ENCODE measurements at regions not wholly inside any gene's neighbourhood (a gene's known extent, or its start where the extent isn't known, plus 50 kb on each side); places are given as distances from the start of the nearest gene placed in this dataset.

DNA sequence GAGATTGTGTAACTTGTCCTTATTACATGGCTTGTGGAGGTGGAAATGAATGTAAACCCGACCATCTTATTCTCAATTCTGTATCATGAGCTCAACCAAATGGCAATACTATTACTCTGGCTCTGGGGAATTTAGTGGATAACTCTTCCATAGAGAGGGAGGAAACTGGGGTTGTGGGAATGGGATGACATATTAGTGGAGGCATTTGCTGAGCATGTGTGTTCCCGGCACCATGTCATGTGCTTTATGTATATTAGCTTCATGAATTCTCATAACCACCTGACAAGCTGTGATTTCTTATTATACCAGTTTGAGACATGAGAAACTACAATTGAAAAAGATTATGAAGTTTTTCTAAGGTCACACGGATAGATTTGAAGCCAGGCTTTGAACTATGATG is 112.8 kb upstream of the TMEFF2 start:
- Histone ChIP-seq H2BK5ac (ENCODE audit: low read depth, low read length, poor library complexity) (no peak overlapping the region), H3K23ac (ENCODE audit: low read length) (no peak overlapping the region), H3K4ac (ENCODE audit: low read depth, low read length) (no peak overlapping the region), H4K12ac (ENCODE audit: low read depth, low read length) (no peak overlapping the region), H3K36me3 (ENCODE audit: control insufficient read depth in 1 of 2, insufficient read depth in 2 of 2, low read length in 2 of 2) (no peaks in the 10 kb centered on the region), H3K4me2 (ENCODE audit: low read length) (no peak overlapping the region), H3K27me3 (ENCODE audit: insufficient read depth, low read length) (no peaks in the 10 kb centered on the region), H4K91ac (ENCODE audit: low read depth, low read length) (no peak overlapping the region), H2BK120ac (ENCODE audit: insufficient read depth, low read length, poor library complexity) (no peak overlapping the region), H3K4me1 (ENCODE audit: control insufficient read depth in 1 of 2, insufficient read depth in 2 of 2, low read length in 2 of 2) (no peaks in the 10 kb centered on the region), H3K79me1 (ENCODE audit: low read length) (no peaks in the 10 kb centered on the region), H3K9ac (ENCODE audit: low read length) (no peak overlapping the region), H3K14ac (ENCODE audit: low read length) (no peak overlapping the region), H4K8ac (ENCODE audit: low read depth, low read length) (no peak overlapping the region), H3K4me3 (ENCODE audit: low read depth, low read length) (no peak overlapping the region), H3K9me3 (ENCODE audit: insufficient read depth, low read depth, low read length) (no peaks in the 10 kb centered on the region), H2AK5ac (ENCODE audit: low read length) (no peak overlapping the region), H3K79me2 (ENCODE audit: control insufficient read depth, insufficient read depth, low read length, poor library complexity) (no peaks in the 10 kb centered on the region), H3K18ac (ENCODE audit: low read length) (no peak overlapping the region), H2BK12ac (ENCODE audit: low read length) (no peak overlapping the region), H2AFZ (ENCODE audit: insufficient read depth, low read length, poor library complexity) (no peak overlapping the region), H3K27ac (ENCODE audit: low read depth, low read length) (no peak overlapping the region)
- WGBS (ENCODE audit: extremely low coverage, insufficient coverage, insufficient read length), result no CpG with 5 or more reads among the region's 3 CpGs
- no peak for DNase-seq

DNA sequence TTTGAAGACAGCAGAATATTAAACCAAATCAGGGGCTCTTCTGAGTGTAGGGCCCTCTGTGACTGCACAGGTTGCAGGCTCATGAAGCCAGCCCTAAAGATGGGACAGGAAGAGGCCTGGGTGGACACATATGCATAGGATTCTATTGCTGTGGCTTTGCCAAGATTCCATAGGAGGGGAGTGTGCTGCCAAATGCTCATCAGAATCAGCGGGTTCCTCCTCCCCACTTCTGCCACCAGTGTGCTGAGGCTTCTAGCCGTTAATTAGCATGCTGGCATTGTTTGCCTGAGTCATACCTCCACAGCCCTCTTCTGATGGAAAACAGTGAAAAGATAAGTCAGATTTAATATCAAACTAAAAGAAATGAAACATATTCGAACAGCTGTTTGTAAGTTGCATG is 103.9 kb upstream of the TMEFF2 start:
- Histone ChIP-seq H3K36me3 (ENCODE audit: control insufficient read depth in 1 of 2, insufficient read depth in 2 of 2, low read length in 2 of 2) (no peaks in the 10 kb centered on the region), H3K23ac (ENCODE audit: low read length) (no peak overlapping the region), H4K8ac (ENCODE audit: low read depth, low read length) (no peak overlapping the region), H3K27ac (ENCODE audit: low read depth, low read length) (no peak overlapping the region), H2BK12ac (ENCODE audit: low read length) (no peak overlapping the region), H3K79me1 (ENCODE audit: low read length) (no peaks in the 10 kb centered on the region), H2AK5ac (ENCODE audit: low read length) (no peak overlapping the region), H4K91ac (ENCODE audit: low read depth, low read length) (no peak overlapping the region), H2BK120ac (ENCODE audit: insufficient read depth, low read length, poor library complexity) (no peak overlapping the region), H2AFZ (ENCODE audit: insufficient read depth, low read length, poor library complexity) (no peak overlapping the region), H4K12ac (ENCODE audit: low read depth, low read length) (no peak overlapping the region), H3K14ac (ENCODE audit: low read length) (no peak overlapping the region), H3K9ac (ENCODE audit: low read length) (no peak overlapping the region), H3K9me3 (ENCODE audit: insufficient read depth, low read depth, low read length) (no peaks in the 10 kb centered on the region), H3K79me2 (ENCODE audit: control insufficient read depth, insufficient read depth, low read length, poor library complexity) (no peaks in the 10 kb centered on the region), H3K4ac (ENCODE audit: low read depth, low read length) (no peak overlapping the region), H2BK5ac (ENCODE audit: low read depth, low read length, poor library complexity) (no peak overlapping the region), H3K18ac (ENCODE audit: low read length) (no peak overlapping the region), H3K4me2 (ENCODE audit: low read length) (no peak overlapping the region), H3K4me3 (ENCODE audit: low read depth, low read length) (no peak overlapping the region), H3K27me3 (ENCODE audit: insufficient read depth, low read length) (no peaks in the 10 kb centered on the region), H3K4me1 (ENCODE audit: control insufficient read depth in 1 of 2, insufficient read depth in 2 of 2, low read length in 2 of 2) (no peaks in the 10 kb centered on the region)
- WGBS (ENCODE audit: extremely low coverage, insufficient coverage, insufficient read length), result no CpG with 5 or more reads among the region's 3 CpGs
- DNase-seq, result no peak

DNA sequence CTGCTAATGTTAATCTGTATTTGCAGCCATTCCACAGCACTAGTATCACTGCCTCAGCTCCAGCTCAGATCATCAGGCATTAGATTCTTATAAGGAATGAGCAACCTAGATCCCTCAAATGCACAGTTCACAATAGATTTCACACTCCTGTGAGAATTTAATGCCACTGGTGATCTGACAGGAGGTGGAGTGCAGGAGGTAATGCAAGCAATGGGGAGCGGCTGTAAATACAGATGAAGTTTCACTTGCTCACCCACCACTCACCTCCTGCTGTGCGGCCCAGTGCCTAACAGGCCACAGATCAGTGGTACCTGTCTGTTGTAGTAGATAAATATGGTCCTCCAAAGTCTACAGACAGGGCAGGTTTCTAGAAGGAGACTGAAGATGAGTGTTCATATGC is 97.7 kb upstream of the TMEFF2 start:
- H3K9me3 ChIP-seq (ENCODE audit: insufficient read depth, low read depth, low read length), result no peaks in the 10 kb centered on the region
- no peak overlapping the region for H3K27ac ChIP-seq (ENCODE audit: low read depth, low read length)
- H2BK5ac ChIP-seq (ENCODE audit: low read depth, low read length, poor library complexity), result no peak overlapping the region
- H4K12ac ChIP-seq (ENCODE audit: low read depth, low read length), result no peak overlapping the region
- no peaks in the 10 kb centered on the region for H3K79me1 ChIP-seq (ENCODE audit: low read length)
- no peaks in the 10 kb centered on the region for H3K27me3 ChIP-seq (ENCODE audit: insufficient read depth, low read length)
- no peak overlapping the region for H3K9ac ChIP-seq (ENCODE audit: low read length)
- H2AFZ ChIP-seq (ENCODE audit: insufficient read depth, low read length, poor library complexity), result no peak overlapping the region
- no peak overlapping the region for H2AK5ac ChIP-seq (ENCODE audit: low read length)
- H3K36me3 ChIP-seq (ENCODE audit: control insufficient read depth in 1 of 2, insufficient read depth in 2 of 2, low read length in 2 of 2), result no peaks in the 10 kb centered on the region
- H3K18ac ChIP-seq (ENCODE audit: low read length), result no peak overlapping the region
- no peak overlapping the region for H3K4me3 ChIP-seq (ENCODE audit: low read depth, low read length)
- no peak overlapping the region for H2BK12ac ChIP-seq (ENCODE audit: low read length)
- no peak overlapping the region for H2BK120ac ChIP-seq (ENCODE audit: insufficient read depth, low read length, poor library complexity)
- H4K8ac ChIP-seq (ENCODE audit: low read depth, low read length), result no peak overlapping the region
- WGBS (ENCODE audit: extremely low coverage, insufficient coverage, insufficient read length), result no CpG with 5 or more reads among the region's 2 CpGs
- H3K4ac ChIP-seq (ENCODE audit: low read depth, low read length), result no peak overlapping the region
- no peak overlapping the region for H3K4me2 ChIP-seq (ENCODE audit: low read length)
- no peaks in the 10 kb centered on the region for H3K79me2 ChIP-seq (ENCODE audit: control insufficient read depth, insufficient read depth, low read length, poor library complexity)
- no peak overlapping the region for H4K91ac ChIP-seq (ENCODE audit: low read depth, low read length)
- H3K4me1 ChIP-seq (ENCODE audit: control insufficient read depth in 1 of 2, insufficient read depth in 2 of 2, low read length in 2 of 2), result no peaks in the 10 kb centered on the region
- no peak overlapping the region for H3K23ac ChIP-seq (ENCODE audit: low read length)
- no peak overlapping the region for H3K14ac ChIP-seq (ENCODE audit: low read length)
- no peak for DNase-seq

DNA sequence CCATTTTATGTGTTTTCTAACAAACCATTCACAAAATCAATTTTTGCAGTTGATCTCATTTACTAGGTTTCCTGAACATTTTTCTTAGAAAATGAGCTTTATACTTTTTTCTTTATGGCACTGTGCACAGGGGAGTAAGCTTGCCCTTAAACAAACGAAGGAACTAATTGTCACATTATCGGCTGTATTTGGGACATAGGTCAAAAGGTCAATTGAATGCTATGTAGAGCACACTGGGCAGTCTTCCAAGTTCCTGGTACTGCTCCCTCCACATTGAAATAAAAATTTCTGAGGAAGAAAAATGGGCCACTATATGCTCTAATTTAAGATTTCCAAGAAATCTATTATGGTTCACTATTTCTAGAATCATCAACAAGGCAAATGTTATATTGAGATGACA is 93.6 kb upstream of the TMEFF2 start:
- Histone ChIP-seq H2BK12ac (ENCODE audit: low read length) (no peak overlapping the region), H3K79me1 (ENCODE audit: low read length) (no peaks in the 10 kb centered on the region), H2BK120ac (ENCODE audit: insufficient read depth, low read length, poor library complexity) (no peak overlapping the region), H2BK5ac (ENCODE audit: low read depth, low read length, poor library complexity) (no peak overlapping the region), H3K4me1 (ENCODE audit: control insufficient read depth in 1 of 2, insufficient read depth in 2 of 2, low read length in 2 of 2) (no peaks in the 10 kb centered on the region), H4K12ac (ENCODE audit: low read depth, low read length) (no peak overlapping the region), H3K79me2 (ENCODE audit: control insufficient read depth, insufficient read depth, low read length, poor library complexity) (no peaks in the 10 kb centered on the region), H3K4me2 (ENCODE audit: low read length) (no peak overlapping the region), H3K4me3 (ENCODE audit: low read depth, low read length) (no peak overlapping the region), H3K9ac (ENCODE audit: low read length) (no peak overlapping the region), H4K8ac (ENCODE audit: low read depth, low read length) (no peak overlapping the region), H3K36me3 (ENCODE audit: control insufficient read depth in 1 of 2, insufficient read depth in 2 of 2, low read length in 2 of 2) (no peaks in the 10 kb centered on the region), H3K9me3 (ENCODE audit: insufficient read depth, low read depth, low read length) (no peaks in the 10 kb centered on the region), H2AFZ (ENCODE audit: insufficient read depth, low read length, poor library complexity) (no peak overlapping the region), H4K91ac (ENCODE audit: low read depth, low read length) (no peak overlapping the region), H3K4ac (ENCODE audit: low read depth, low read length) (no peak overlapping the region), H3K18ac (ENCODE audit: low read length) (no peak overlapping the region), H3K27me3 (ENCODE audit: insufficient read depth, low read length) (no peaks in the 10 kb centered on the region), H2AK5ac (ENCODE audit: low read length) (no peak overlapping the region), H3K27ac (ENCODE audit: low read depth, low read length) (no peak overlapping the region), H3K14ac (ENCODE audit: low read length) (no peak overlapping the region), H3K23ac (ENCODE audit: low read length) (no peak overlapping the region)
- WGBS (ENCODE audit: extremely low coverage, insufficient coverage, insufficient read length), result no CpG with 5 or more reads among the region's 2 CpGs
- DNase-seq, result no peak

All from trophoblast cell (in vitro differentiated cells and primary cell).